D721Med (cell line): ENCODE measurements at regions not wholly inside any gene's neighbourhood (a gene's known extent, or its start where the extent isn't known, plus 50 kb on each side); places are given as distances from the start of the nearest gene placed in this dataset.

Experiments used
- DNase-seq: peaks from one replicate; pipeline ENCODE4 v3.0.0; 2011; ENCODE audit warnings: low spot score; ENCODE audit not compliant: insufficient read length
- FAIRE-seq: peaks from 2 replicates; lab custom pipeline; 2011; peaks lifted over from hg19 to GRCh38; lab: Jason Lieb, UNC
- TF ChIP-seq, protein P1 (sequence below): IDR thresholded peaks from 2 replicates; pipeline ENCODE4 v1.5.1; 2012; ENCODE audit warnings: mild to moderate bottlenecking, control low read depth; ENCODE audit not compliant: insufficient read depth; ENCODE audit errors: missing control alignments

DNA sequence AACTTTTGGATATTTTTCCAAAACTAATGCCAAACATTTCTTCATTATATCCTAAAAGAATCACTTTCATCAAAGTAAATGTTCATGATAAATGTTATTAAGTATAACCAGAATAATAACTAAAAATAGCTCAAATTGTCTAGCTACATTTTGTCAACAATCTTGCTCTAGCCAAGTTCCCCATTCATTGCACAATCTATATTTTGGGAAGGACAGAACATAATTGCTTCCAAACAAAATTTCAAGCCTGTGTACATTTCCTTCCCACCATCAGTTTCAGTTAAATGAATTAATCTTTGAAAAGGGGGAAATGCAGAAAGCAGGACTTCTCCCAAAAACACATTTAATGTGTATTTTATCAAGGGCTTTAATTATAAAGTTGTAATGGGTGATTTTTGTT, 98.0 kb upstream of the PLEKHG7 start:
- no peak for FAIRE-seq
- no peak for DNase-seq
- TF ChIP-seq, protein P1, sequence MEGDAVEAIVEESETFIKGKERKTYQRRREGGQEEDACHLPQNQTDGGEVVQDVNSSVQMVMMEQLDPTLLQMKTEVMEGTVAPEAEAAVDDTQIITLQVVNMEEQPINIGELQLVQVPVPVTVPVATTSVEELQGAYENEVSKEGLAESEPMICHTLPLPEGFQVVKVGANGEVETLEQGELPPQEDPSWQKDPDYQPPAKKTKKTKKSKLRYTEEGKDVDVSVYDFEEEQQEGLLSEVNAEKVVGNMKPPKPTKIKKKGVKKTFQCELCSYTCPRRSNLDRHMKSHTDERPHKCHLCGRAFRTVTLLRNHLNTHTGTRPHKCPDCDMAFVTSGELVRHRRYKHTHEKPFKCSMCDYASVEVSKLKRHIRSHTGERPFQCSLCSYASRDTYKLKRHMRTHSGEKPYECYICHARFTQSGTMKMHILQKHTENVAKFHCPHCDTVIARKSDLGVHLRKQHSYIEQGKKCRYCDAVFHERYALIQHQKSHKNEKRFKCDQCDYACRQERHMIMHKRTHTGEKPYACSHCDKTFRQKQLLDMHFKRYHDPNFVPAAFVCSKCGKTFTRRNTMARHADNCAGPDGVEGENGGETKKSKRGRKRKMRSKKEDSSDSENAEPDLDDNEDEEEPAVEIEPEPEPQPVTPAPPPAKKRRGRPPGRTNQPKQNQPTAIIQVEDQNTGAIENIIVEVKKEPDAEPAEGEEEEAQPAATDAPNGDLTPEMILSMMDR: no peak

DNA sequence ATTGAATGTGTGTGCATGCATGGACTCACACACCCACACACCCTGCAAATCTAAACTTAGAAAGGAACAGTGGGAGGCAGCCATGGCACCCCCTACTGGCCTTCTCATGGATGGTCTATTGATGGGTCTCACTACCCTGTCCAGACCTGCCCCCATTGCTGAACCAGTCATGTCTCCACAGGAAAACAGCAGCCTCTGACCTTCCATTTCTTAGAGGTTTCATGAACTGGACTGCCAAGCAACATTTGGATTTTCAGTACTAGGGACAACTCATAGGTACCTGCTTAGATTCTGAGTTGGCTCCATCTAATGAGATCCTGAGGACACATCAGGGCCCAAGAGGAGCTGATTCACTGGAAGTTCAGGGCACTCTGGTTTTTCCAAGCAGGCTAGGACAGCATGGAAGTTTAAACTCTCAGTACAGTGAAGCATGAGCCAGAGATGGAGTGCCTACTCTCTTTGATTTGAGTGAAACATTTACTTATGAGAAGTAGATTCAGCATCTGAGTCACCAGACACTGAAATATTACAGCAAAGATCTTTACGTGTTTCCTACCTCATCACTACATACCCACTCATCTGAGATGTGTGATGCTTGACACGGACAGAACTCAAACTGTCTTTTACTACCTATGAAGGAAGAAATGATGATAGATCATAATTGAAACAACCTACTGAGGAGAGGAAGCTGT, 98.9 kb upstream of the PLEKHG7 start:
- TF ChIP-seq, protein P1: no peak
- DNase-seq: no peak
- FAIRE-seq: no peak

DNA sequence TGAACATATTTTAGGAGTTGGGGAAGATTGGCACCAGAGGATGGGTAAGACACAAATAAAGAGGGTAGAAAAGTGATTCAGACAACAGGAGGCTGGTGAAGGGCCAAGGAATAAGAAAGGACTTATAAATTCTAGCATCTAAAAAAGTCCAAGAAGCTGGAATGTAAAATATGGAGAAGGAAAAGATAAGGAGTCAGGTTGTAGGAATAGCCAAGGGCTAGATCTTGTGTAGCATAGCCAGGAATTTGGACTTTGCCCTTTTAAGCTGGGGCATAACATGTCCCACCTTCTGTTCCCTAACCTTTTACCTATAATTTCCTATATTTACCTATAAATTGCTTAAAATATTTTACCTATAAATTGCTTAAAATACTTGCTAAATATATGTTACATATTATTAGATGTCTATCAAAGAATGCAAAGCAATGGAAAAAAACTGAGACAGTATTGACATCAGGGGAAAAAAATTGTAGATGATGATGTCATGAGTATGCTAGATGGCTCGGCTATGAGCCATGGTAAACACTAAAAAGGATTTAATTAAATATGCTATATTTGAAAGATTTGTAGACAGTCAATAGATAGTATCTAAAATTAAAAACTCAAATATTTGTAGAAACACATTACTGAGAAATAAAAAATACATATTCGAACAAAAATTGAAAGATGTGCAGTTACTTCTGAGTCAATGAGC, 99.7 kb upstream of the PLEKHG7 start:
- TF ChIP-seq, protein P1: no peak
- no peak for DNase-seq
- no peak for FAIRE-seq

DNA sequence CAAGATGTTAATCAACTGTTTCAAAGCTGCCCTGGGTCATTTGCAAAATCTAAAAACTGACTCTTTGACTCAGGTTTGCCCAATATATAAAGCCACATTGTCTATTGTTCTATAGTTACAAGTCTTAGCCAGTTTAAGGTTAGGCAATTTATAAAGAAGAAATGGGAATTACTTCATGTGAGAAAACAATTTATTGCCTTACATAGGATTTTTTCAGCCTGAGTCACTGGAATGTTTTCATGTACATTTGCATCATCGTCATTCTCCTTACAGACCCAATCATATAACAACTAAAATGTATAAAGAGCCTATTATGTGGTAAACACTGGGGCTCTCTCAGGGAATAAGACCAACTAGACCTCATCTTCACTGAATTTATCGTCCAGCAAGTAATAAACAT, 100.3 kb upstream of the PLEKHG7 start:
- FAIRE-seq: no peak
- DNase-seq: no peak
- TF ChIP-seq, protein P1: no peak

DNA sequence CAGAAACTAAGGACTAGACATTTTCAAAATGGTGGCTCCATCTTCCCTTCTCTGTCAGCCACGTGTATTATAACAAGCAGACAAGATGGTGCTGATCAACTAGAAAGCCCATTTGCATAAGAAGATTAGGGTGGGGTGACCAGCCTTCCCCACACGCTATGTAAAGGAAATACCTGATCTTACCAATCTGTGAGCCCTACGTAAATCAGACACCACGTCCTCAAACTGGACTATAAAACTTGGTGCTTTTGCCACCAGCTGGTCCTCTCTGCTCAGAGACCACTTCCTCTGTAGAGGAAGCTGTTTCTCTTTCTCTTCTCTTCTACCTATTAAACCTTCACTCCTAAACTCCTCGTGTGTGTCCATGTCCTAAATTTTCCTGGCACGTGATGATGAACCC, 101.1 kb upstream of the PLEKHG7 start:
- FAIRE-seq: no peak

DNA sequence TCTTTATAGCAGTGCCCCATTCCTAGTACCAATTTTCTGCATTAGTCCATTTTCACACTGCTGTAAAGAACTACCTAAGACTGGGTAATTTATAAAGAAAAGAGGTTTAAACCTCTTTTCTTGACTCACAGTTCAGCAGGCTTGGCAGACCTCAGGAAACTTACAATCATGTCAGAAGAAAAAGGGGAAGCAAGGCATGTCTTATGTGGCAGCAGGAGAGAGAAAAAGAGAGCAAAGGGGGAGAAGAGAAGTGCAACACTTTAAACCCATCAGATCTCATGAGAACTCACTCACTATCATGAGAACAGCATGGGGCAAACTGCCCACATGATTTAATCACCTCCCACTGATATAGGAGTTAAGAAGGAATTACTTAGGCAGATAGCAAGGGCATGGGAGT, 101.6 kb upstream of the PLEKHG7 start:
- DNase-seq (no peak), FAIRE-seq (no peak)
- TF ChIP-seq, protein P1: no peak

More for the DNA sequence above, 101.1 kb upstream of the PLEKHG7 start:
- TF ChIP-seq, protein P1: no peak
- no peak for DNase-seq

DNA sequence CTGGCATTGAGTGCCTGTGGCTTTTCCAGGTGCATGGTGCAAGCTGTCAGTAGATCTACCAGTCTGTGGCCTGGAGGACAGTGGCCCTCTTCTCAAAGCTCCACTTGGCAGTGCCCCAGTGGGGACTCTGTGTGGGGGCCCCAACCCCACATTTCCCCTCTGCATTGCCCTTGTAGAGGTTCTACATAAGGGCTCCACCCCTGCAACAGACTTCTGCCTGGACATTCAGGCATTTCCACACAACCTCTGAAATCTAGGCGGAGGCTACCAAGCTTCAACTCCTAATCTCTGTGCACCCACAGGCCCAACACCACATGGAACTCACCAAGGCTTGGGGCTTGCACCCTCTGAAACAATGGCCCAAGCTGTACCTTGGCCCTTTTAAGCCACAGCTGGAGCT, 102.7 kb upstream of the PLEKHG7 start:
- FAIRE-seq: no peak
- TF ChIP-seq, protein P1: no peak
- no peak for DNase-seq
